Fibroblast of lung (primary cell): ENCODE measurements at regions not wholly inside any gene's neighbourhood (a gene's known extent, or its start where the extent isn't known, plus 50 kb on each side); places are given as distances from the start of the nearest gene placed in this dataset.
"Not testable (repeated sequence)": the region's sequence is repeated elsewhere in the genome, so short reads cannot be mapped to it uniquely, and the experiment has no call there.

Experiments
- CTCF ChIP-seq, 2 donors: IDR thresholded peaks in 1 of 2; conservative IDR thresholded peaks in 1 of 2; 1 replicate in 1 of 2; 2 replicates in 1 of 2; pipeline ENCODE4 v1.5.1; 2011 to 2012; ENCODE audit warnings: low read length in 2 of 2, control low read depth in 1 of 2, inconsistent platforms in 1 of 2, low read depth in 1 of 2, mild to moderate bottlenecking in 1 of 2
- EZH2 ChIP-seq: IDR thresholded peaks from 2 replicates; pipeline ENCODE4 v1.5.1; 2012; ENCODE audit warnings: low read length, control low read depth, mild to moderate bottlenecking; ENCODE audit errors: missing control alignments

DNA sequence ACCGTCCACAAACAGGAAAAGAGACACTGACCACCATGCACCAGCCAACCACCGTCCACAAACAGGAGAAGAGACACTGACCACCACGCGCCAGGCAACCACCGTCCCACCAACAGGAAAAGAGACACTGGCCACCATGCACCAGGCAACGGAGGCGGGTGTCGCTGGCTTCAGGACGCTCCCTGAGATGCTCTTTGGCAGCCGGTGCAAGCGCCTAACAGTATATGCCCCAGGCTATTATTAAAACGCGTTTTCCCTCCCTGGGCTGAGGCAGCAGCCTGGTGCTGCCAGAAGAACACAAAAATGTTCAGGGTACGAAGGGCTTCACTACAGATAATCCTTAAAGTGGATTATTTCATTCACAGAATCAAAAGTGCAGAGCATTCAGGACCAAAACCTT is 235.1 kb downstream of the DLL1 start:
- not testable (repeated sequence) for TF ChIP-seq CTCF (conservative IDR thresholded peaks at IDR 0.05 in 1 of 2, IDR thresholded peaks at IDR 0.05 in 1 of 2; ENCODE audit: low read depth in 1 of 2, low read length in 2 of 2); EZH2
